ENCODE measurements at regions not wholly inside any gene's neighbourhood (a gene's known extent, or its start where the extent isn't known, plus 50 kb on each side); places are given as distances from the start of the nearest gene placed in this dataset.

- TF ChIP-seq POLR2A (IDR thresholded peaks at IDR 0.05; ENCODE audit: low read depth, low read length), result no peak
- no peak for TF ChIP-seq TAF1 (IDR thresholded peaks at IDR 0.05; ENCODE audit: low read depth, low read length)
- no peak for TF ChIP-seq POLR2AphosphoS5 (IDR thresholded peaks at IDR 0.05; ENCODE audit: low read depth, low read length)
- no peak for TF ChIP-seq SPI1 (IDR thresholded peaks at IDR 0.05; ENCODE audit: low read depth, low read length)
- TF ChIP-seq POU2F2 (IDR thresholded peaks at IDR 0.05; ENCODE audit: low read depth, low read length), result no peak
Measured at GRCh38 chr3:135864060-135864459, 101.5 kb upstream of the PPP2R3A start.

All from GM12891 (cell line).